Mesothelial cell of epicardium (in vitro differentiated cells): ENCODE measurements at regions not wholly inside any gene's neighbourhood (a gene's known extent, or its start where the extent isn't known, plus 50 kb on each side); places are given as distances from the start of the nearest gene placed in this dataset.

ENCODE experiments used
- DNase-seq, 2 experiments: peaks; one replicate each; pipeline ENCODE4 v3.0.0; 2021; ENCODE audit warnings: low spot score in 2 of 2; ENCODE audit not compliant: unreplicated experiment in 2 of 2
- H3K27ac Mint-ChIP-seq: 2 replicates; pipeline ENCODE4 v1.8.0; 2021; ENCODE audit warnings: mixed read lengths
- H3K27me3 Mint-ChIP-seq: 2 replicates; pipeline ENCODE4 v1.8.0; 2021; ENCODE audit warnings: low read depth, mixed read lengths
- H3K36me3 Mint-ChIP-seq: 2 replicates; pipeline ENCODE4 v1.8.0; 2021; ENCODE audit warnings: mixed read lengths
- H3K4me1 Mint-ChIP-seq: 2 replicates; pipeline ENCODE4 v1.8.0; 2021; ENCODE audit warnings: mixed read lengths
- H3K4me3 Mint-ChIP-seq: 2 replicates; pipeline ENCODE4 v1.8.0; 2021; ENCODE audit warnings: mild to moderate bottlenecking, moderate library complexity, mixed read lengths
- H3K9me3 Mint-ChIP-seq: 2 replicates; pipeline ENCODE4 v1.8.0; 2021; ENCODE audit warnings: mixed read lengths
- TF ChIP-seq, protein P1 (sequence below): fragments of 200-600 bp; sonication (generic); IDR thresholded peaks from one replicate; pipeline ENCODE4 v1.5.0; 2021; ENCODE audit warnings: antibody characterized with exemption; ENCODE audit not compliant: unreplicated experiment

DNA sequence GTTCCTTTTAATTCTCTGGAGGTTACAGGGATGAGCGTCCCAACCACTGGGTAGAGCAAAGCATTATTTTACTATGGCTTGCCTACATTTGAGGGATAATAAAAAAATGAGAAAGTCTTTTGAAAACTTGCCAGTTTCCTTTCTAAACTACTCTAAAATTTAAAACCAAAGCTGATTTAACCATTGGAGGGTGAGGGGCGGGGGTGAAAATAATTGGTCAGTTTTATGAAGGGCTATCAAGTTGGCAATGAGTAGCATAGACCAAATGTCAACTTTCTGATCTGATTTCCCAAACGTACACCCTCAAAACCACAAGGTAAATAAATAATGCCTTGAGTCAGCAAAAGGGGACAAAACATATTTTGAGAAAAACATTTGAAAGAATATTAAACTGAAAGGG lies 85.7 kb upstream of the STK17B start:
- DNase-seq = no peak
- Mint-ChIP-seq H3K27ac (peak overlapping the region; percentile 74), H3K4me1 (peaks cover 39% of the 10 kb centered on the region), H3K9me3 (peaks cover 5% of the 10 kb centered on the region), H3K27me3 (no peaks in the 10 kb centered on the region), H3K36me3 (peaks cover 21% of the 10 kb centered on the region), H3K4me3 (no peak overlapping the region)
- TF ChIP-seq, protein P1, sequence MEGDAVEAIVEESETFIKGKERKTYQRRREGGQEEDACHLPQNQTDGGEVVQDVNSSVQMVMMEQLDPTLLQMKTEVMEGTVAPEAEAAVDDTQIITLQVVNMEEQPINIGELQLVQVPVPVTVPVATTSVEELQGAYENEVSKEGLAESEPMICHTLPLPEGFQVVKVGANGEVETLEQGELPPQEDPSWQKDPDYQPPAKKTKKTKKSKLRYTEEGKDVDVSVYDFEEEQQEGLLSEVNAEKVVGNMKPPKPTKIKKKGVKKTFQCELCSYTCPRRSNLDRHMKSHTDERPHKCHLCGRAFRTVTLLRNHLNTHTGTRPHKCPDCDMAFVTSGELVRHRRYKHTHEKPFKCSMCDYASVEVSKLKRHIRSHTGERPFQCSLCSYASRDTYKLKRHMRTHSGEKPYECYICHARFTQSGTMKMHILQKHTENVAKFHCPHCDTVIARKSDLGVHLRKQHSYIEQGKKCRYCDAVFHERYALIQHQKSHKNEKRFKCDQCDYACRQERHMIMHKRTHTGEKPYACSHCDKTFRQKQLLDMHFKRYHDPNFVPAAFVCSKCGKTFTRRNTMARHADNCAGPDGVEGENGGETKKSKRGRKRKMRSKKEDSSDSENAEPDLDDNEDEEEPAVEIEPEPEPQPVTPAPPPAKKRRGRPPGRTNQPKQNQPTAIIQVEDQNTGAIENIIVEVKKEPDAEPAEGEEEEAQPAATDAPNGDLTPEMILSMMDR = no peak

DNA sequence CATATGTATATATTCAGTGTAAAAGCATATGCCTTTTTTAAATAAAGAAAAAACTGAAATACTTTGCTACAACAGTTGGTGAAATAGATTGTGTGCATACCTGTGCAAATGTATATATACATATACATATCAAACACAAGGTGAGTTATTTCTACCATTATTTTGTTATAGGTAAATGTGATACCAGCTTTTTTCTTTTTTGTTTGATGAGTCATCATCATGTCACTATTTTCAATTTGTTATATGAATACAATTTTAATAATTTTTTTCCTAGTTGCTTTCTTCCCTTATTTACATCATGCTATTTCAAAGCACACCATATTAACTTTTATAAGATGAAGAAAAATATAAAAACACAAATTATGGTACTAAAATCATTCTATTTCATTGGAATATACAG lies 87.0 kb upstream of the STK17B start:
- no peaks in the 10 kb centered on the region for H3K27me3 Mint-ChIP-seq
- H3K9me3 Mint-ChIP-seq = peaks cover 5% of the 10 kb centered on the region
- H3K36me3 Mint-ChIP-seq = peaks cover 11% of the 10 kb centered on the region
- TF ChIP-seq, protein P1 = no peak
- H3K4me1 Mint-ChIP-seq = peaks cover 52% of the 10 kb centered on the region
- no peak for DNase-seq
- no peak overlapping the region for H3K4me3 Mint-ChIP-seq
- H3K27ac Mint-ChIP-seq = no peak overlapping the region

DNA sequence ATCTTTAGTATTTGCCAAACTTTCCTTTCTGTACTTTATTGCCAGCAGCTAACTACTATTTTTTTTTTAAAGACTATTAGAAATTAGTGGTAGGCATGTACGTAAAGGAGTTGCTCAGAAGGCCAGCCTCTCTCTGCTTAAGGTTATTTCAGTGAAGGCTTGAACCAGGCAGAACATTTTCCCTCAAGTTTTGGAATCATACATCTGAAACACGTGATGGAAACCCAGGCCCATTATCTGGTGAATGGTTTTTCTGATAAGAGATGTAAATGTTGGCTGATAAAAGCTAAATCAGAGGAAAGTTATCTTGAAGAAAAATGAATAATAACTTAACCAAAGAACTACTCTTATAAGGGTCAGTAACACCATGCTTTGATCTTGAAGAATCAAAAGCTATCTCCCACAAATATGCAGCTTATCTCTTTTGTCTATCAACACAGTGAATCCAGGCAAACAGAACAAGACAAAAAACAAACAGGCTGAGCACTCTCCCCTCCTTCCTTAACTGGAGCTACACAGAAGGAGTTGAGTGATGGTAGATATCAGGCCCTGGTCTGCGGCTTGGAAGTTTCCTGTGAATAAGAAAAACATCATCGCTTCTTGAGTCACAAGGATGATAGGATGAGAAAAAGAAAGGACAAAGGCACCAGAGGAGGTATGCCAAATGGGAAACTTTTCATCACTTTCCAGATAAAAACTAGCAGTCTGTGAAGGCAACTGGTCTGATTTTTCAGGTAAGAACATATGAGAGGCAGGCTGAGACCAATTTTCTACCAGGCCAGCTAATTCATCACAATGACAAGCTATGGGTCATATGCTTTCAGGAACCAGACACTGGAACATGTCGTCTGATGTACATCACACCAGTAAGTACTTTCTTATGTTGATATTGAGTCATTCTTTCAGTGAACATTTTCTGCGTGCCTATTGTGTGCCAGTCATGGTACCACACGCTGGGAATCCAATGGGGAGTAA lies 88.4 kb upstream of the STK17B start:
- TF ChIP-seq, protein P1 = no peak
- Mint-ChIP-seq H3K4me1 (peaks cover 66% of the 10 kb centered on the region), H3K9me3 (peaks cover 5% of the 10 kb centered on the region), H3K27me3 (no peaks in the 10 kb centered on the region), H3K4me3 (peak overlapping the region; percentile 51), H3K27ac (peak overlapping the region; percentile 95), H3K36me3 (peaks cover 6% of the 10 kb centered on the region)
- no peak for DNase-seq

DNA sequence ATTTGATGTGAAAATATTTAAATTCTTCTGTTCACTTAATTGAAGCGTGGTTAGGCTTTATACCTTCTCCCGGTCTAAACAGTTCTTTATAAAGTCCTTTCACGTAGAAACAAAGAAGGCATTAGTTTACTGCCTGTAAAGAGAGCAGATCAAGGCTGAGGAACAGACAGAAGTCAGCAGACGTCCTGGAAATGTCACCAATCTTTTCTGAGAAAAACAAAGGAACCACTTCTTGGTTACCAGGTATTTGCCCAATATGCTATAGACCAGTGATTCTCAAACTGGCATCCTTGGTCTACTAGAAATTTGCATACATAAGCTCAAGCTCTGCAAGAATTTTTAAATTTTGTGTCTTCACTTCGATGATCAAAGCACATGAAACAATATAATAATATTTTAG lies 89.2 kb upstream of the STK17B start:
- peaks cover 5% of the 10 kb centered on the region for H3K9me3 Mint-ChIP-seq
- H3K27me3 Mint-ChIP-seq = no peaks in the 10 kb centered on the region
- peak overlapping the region; percentile 95 for H3K27ac Mint-ChIP-seq
- H3K4me1 Mint-ChIP-seq = peaks cover 69% of the 10 kb centered on the region
- no peak for DNase-seq
- H3K4me3 Mint-ChIP-seq = peak overlapping the region; percentile 51
- TF ChIP-seq, protein P1 = no peak
- peaks cover 6% of the 10 kb centered on the region for H3K36me3 Mint-ChIP-seq

DNA sequence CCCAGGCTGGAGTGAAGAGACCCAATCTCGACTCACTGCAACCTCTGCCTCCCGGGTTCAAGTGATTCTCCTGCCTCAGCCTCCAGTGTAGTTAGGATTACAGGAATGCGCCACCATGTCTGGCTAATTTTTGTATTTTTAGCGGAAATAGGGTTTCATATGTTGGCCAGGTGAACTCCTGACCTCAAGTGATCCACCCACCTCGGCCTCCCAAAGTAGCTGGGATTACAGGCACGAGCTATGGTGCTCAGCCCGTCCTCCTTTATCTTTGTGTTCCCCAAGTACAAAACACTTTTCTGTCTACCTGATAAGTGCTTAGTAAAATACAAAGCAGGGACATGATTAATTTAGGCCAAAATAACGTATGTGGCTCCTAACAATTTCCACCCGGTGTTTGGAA lies 91.2 kb upstream of the STK17B start:
- Mint-ChIP-seq H3K9me3 (no peaks in the 10 kb centered on the region), H3K4me3 (peak overlapping the region; percentile 3), H3K27ac (peak overlapping the region; percentile 92), H3K36me3 (no peaks in the 10 kb centered on the region), H3K27me3 (no peaks in the 10 kb centered on the region), H3K4me1 (peaks cover 74% of the 10 kb centered on the region)
- TF ChIP-seq, protein P1 = no peak
- DNase-seq = no peak
